ENCODE measurements at regions not wholly inside any gene's neighbourhood (a gene's known extent, or its start where the extent isn't known, plus 50 kb on each side); places are given as distances from the start of the nearest gene placed in this dataset.

GRCh38 chr18:73812423-73812822, 335.2 kb downstream of the FBXO15 start:
- no peak overlapping the region for H2BK20ac ChIP-seq (ENCODE audit: low read depth, low read length, poor library complexity, severe bottlenecking)
- H3K4ac ChIP-seq (ENCODE audit: low read depth, low read length): no peak overlapping the region
- H2AK5ac ChIP-seq (ENCODE audit: insufficient read length, low read length): no peak overlapping the region
- Mint-ChIP-seq H3K27ac (no peak overlapping the region), H3K4me1 (no peaks in the 10 kb centered on the region), H3K36me3 (ENCODE audit: insufficient read depth in 1 of 3, low read depth in 3 of 3) (peaks cover 0 to 5% (median 3%) of the 10 kb centered on the region in 3 experiments; a peak in 3 of 7 replicates), H3K4me3 (no peak overlapping the region), H3K9me3 (peaks cover 3 to 5% of the 10 kb centered on the region in 2 experiments; a peak in 3 of 5 replicates), H3K27me3 (ENCODE audit: low read depth) (peaks cover 1% of the 10 kb centered on the region; the same call in 1 of the 2 replicates)
- H3K27ac ChIP-seq (ENCODE audit: insufficient read length, low read depth, low read length): no peak overlapping the region
- H3K79me2 ChIP-seq (ENCODE audit: insufficient read depth, low read length): no peaks in the 10 kb centered on the region
- no peak overlapping the region for H3K18ac ChIP-seq (ENCODE audit: insufficient read length, low read depth, low read length)
- no peak overlapping the region for H3K23ac ChIP-seq (ENCODE audit: insufficient read length, low read depth, low read length)
- no peak overlapping the region for H2BK5ac ChIP-seq (ENCODE audit: insufficient read length, low read length)
- H3K27me3 ChIP-seq (ENCODE audit: insufficient read depth, low read length): no peaks in the 10 kb centered on the region
- H3K14ac ChIP-seq (ENCODE audit: insufficient read depth, low read length): no peak overlapping the region
- no peak overlapping the region for H4K5ac ChIP-seq (ENCODE audit: insufficient read length, low read depth, low read length)
- no peak overlapping the region for H4K8ac ChIP-seq (replicated peaks; ENCODE audit: insufficient read length, low read depth, low read length)
- H3K9me3 ChIP-seq (ENCODE audit: control insufficient read depth, low read depth, low read length): no peaks in the 10 kb centered on the region
- H3K23me2 ChIP-seq (ENCODE audit: insufficient read length, low read depth, low read length, poor library complexity, severe bottlenecking): no peaks in the 10 kb centered on the region
- no peak overlapping the region for H2BK12ac ChIP-seq (ENCODE audit: insufficient read length, low read depth, low read length)
- H3T11ph ChIP-seq (ENCODE audit: low read length): no peak overlapping the region
- no peaks in the 10 kb centered on the region for H4K20me1 ChIP-seq (ENCODE audit: control insufficient read depth, insufficient read depth, insufficient read length)
- TF ChIP-seq CTCF (conservative IDR thresholded peaks at IDR 0.05): no peak
- H3K4me2 ChIP-seq (ENCODE audit: insufficient read depth, insufficient read length, low read length): no peak overlapping the region
- no peak overlapping the region for H3K9ac ChIP-seq (ENCODE audit: extremely low read depth, insufficient read length, low read length)
- no peaks in the 10 kb centered on the region for H3K4me1 ChIP-seq (ENCODE audit: insufficient read depth, low read length)
- no peak overlapping the region for H3K56ac ChIP-seq (ENCODE audit: insufficient read length, low read depth, low read length)
- H4K91ac ChIP-seq (ENCODE audit: insufficient read length, low read depth, low read length): no peak overlapping the region
- no peak overlapping the region for H2BK15ac ChIP-seq (ENCODE audit: low read depth, low read length)
- WGBS (ENCODE audit: extremely low coverage, insufficient read length, low lambda C conversion rate): no CpG with 5 or more reads among the region's 11 CpGs
- H2BK120ac ChIP-seq (ENCODE audit: low read depth, low read length, poor library complexity, severe bottlenecking): no peak overlapping the region
- H3K79me1 ChIP-seq (ENCODE audit: insufficient read depth, low read depth, low read length, poor library complexity, severe bottlenecking): no peaks in the 10 kb centered on the region
- no peak for DNase-seq
- no peak overlapping the region for H2AFZ ChIP-seq (ENCODE audit: low read length)

Data from H9 (cell line).